NCI-H82 treated with DMSO at 0.1 percent for 48 hours (cell line): ENCODE measurements at regions not wholly inside any gene's neighbourhood (a gene's known extent, or its start where the extent isn't known, plus 50 kb on each side); places are given as distances from the start of the nearest gene placed in this dataset.

Experiments used
- DNase-seq: peaks from one replicate; lab custom pipeline; 2025; ENCODE audit not compliant: unreplicated experiment; lab: John Stamatoyannopoulos, UW

DNA sequence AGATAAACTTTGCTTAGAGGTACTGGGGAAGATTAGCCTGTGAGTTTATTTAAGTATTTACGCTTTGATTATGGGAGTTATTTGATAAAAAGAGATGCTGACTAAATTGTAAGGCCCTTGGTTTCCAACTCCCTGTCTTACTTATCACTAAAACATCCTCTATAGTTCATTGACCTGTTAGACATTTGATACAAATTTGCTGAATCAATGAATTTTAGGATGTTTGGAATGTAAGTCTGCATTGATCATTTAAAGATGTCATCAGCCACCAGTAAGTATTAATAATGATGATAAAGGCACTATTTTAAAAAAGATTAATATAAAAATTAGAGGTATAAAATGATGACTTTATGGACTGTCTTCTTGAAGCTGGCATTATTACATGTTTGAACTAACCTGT, 340.6 kb downstream of the SPRY1 start:
- DNase-seq: no peak

DNA sequence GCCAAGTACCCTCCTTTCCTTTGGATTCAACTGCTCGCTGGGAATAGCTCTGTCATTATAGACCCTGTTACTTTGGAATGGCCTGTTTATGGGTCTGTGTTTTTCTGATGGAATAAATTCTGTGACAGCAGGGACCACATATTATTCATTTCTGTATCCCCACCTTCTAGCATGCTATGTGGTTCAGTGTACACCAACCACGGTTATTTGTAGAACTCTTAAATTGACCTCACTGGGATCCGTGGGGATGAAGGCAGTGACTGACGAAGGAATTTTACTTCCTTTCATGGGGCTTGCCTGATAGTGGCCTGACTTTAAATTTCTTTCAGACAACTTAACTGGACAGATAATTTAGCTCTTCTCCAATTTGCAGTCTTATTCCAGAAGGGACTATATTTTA, 343.2 kb downstream of the SPRY1 start:
- DNase-seq: no peak

DNA sequence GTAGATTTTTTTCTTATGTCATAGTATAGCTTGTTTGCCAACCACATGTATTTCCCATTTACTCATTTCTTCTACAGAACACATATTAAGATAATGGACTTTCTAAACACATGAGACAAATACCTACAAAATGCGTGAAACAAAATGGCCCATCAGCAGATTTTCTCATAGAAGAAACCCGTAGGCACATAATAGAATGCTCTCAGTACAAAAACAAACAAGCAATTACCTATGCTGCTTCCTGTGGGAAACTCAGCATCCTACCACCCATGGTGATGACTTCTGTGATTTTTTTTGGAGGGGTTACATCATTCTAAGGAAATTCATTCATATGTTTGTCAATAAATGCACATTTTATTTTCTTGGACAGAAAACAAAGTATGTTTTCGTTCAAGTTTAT, 343.6 kb downstream of the SPRY1 start:
- DNase-seq: no peak

DNA sequence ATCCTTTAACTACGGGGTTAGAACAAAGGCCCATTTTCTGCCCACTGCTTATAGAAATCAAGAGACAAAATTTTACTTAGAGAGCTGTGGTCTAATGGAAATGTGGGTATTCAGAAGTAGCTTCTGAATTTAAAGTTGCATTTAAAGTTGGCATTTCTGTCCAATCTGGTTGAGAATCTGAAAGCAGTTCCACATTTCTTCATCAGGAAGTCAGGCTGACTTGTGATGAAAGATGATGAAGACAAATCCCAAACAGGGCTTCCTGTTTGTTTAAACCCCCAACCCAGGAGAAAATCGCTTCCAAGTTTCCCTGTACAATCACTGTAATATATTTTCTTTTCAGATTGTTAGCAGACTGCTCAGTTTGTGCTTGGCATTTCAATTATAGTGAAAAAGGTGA, 345.3 kb downstream of the SPRY1 start:
- DNase-seq: no peak

DNA sequence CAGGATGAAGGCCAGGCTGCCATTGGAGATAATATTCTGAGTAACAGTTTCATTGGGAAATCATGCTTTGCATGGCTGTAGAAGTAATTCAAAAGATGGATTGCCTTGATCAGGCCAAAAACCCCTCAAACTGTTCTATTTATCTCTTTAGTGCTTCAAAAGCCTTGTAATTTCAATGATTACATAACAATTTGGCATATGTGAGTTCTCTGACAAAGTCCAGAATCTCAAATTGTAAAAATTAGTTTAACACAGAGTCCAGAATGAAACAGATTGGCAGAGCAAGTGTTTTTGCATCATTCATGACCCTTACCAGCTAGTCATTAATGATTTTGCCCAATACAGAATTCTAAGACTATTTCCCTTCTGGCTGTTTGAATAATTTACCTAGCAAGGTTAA, 347.3 kb downstream of the SPRY1 start:
- no peak for DNase-seq

DNA sequence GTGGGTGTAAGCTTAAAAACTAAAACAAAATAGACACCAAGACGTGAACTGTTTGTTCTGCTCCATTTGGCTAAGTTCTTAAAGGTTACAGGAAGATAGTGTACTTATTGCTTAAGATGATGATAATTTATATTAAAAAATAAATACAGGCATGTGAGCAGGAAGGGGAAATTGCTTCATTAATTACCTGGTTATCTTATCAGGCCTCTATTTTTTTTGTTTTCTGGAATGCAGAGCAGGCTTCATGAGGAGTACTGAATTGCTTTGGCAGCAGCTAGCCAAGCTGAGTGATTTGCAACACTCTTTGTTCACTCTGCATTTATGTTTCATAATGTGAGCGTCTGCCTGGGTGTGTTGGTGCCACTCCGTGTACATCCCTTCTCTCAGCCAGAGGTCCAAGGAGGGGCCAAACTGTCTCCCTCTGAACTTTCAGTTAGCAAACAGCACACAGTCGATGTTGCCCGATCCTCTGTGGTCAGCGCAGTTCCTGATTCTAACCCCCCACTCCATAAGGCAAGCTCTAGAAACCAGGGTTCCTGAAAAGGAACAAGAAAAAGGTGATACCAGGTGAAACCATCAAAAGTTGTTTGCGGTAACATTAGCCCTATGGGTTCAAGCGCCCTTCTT, 348.2 kb downstream of the SPRY1 start:
- DNase-seq: no peak

DNA sequence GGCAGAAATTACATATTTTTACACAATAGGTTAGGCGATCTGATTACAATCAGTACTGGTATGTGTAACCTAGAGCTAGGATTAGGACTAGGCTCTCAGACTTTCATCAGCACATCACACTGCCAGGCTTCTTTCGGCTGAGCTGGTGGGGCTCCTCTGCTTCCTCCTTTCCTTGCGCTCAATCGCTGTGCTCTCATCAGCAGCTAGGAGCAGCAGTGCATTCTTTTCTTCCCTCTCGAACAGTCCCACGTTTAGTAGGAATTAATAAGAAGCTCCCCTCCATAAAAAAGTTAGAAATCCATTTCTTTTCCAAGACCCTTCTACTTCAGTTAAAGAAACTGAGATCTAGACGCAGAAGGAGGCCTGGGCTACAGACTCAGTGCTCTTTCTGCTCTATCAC, 350.4 kb downstream of the SPRY1 start:
- DNase-seq: no peak

DNA sequence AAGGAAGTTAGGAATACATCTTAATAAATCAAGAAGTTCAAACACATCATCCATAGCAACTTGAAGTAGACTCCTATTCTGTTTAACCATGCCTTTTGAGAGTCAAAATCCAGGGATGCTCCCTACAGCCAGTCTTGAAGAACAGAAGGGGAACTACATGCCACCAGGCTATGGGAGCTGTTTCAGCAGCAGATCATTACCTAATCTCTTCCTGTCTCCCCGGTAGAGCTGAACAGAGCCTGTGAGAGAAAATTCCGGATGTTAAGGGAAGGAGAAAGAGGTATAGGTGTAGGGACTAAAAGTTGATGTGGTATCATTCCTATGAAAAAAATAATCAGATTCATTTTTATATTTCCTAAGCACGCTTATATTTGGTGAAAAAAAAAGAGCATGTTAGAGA, 352.2 kb downstream of the SPRY1 start:
- no peak for DNase-seq

DNA sequence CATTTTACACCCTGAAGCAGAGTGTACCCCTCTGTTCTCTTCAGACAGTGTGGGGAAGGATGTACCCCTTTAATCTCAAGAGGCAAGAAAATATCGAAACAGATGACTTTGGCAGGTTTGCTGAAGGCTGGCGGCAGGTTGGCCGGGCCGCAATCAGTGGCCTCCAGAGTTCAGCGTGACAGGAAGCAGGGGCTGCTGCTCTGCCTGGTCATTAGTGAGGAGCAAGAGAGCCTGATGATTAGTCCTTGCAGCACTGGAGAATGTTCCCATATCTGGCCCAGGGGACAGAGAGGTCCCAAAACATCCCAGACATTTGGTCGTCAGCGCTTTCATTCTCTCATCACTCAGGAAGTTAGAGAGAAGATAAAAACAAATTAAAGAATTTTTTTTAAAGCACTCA, 352.8 kb downstream of the SPRY1 start:
- DNase-seq: no peak

DNA sequence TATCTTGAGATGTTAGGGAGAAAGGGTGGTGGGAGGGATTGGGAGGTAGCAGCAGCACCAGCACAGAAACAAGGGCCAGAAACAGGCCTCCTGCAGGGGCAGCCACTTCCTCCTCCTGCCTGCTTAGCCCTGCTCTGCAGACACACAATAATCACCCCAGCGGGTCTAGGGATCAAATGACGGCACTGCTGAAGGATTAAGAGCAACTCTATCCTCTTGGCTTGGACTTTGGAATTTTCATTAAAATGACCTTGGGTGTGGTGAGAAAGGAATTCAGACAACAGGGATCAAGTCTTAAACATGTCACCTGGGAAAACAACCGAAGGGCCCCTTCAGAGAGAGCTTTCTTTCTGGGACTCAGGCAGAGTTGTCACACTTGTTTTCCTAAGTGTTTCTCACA, 353.4 kb downstream of the SPRY1 start:
- DNase-seq: peak; percentile 29

DNA sequence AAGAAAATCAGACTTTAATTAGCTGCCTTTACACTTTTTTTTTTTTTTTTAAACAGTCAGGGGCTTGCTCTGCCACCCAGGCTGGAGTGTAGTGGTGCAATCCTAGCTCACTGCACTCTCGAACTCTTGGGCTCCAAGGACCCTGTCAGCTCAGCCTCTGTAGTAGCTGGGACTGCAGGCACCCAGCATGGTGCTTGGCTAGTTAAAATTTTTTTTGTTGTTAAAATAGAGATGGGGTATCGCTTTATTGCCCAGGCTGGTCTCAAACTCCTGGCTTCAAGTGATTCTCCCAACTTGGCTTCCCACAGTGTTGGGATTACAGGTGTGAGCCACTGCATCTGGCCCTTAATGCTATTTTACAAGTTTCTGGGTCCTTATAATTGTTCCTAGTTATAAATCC, 359.1 kb downstream of the SPRY1 start:
- DNase-seq: no peak

DNA sequence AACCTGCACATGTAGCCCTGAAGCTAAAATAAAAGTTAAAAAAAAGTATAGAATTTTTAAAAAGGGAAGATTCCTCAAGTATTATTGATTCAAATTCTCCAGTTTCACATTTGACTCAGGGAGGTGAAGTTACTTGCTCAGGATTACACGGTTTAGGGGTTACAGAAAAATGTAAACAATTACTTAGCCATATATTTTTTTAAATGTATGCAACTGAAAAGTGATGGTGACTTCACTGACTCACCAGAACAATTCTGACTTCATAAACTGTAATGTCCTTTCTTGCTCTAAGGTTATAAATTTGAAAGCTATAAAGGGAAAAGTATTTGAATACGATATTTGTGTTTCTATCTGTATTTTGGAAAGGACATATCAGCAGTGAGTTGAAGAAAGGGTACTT, 371.2 kb downstream of the SPRY1 start:
- DNase-seq: no peak

DNA sequence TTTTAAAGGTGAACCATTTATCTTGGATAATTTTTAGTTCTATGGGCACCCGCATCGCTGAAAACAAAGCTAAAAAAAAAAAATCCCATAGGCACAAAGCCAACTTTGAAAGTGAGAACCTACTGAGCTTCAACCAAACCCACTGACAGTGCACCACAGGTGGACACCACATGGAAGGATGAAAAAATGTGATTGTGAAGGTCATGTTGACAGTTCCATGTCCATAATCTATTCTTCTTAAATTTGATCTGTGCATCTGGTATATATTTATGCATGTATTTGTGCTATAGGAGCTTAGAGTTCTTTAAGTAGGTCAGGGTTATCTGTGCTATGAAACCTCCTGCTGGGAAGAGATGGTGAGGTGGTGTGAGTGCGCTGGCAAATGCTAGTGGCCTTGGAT, 374.3 kb downstream of the SPRY1 start:
- no peak for DNase-seq

DNA sequence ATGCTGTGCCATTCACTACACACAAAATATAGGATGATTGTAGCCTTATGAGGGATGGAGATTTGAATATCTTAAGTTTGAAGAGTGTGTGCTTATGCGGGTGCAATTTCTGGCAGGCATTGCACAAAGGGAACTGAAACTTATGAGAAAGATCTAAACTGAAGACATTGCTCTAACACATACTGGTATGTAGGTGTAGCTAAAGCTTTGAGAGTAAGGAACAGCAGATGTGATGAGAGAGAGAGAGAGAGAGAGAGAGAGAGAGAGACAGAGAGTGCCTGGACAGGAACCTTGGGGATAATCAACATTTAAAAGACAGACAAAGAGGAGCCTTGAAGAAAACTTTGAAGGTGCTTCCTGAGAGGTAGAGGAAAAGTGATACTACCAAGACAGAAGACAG, 379.7 kb downstream of the SPRY1 start:
- no peak for DNase-seq

DNA sequence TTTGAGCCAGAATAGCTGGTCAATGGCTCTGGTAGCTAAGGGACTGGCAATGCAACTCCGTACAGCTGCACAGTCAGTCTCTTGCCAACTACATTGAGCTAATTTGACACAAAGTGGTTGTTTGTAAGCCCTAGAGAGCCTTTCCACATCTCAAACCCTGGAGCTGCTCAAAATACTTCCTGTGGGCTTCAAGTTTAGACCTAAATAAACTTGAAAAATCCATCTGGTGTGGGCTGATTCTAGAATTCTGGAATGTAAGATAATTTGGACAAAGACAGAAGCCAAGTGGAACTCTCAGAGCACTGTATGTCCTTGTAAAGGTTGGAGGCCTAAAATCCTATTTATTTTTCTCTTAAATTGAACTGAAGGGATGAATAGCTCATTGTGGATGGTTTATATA, 380.8 kb downstream of the SPRY1 start:
- DNase-seq: no peak

DNA sequence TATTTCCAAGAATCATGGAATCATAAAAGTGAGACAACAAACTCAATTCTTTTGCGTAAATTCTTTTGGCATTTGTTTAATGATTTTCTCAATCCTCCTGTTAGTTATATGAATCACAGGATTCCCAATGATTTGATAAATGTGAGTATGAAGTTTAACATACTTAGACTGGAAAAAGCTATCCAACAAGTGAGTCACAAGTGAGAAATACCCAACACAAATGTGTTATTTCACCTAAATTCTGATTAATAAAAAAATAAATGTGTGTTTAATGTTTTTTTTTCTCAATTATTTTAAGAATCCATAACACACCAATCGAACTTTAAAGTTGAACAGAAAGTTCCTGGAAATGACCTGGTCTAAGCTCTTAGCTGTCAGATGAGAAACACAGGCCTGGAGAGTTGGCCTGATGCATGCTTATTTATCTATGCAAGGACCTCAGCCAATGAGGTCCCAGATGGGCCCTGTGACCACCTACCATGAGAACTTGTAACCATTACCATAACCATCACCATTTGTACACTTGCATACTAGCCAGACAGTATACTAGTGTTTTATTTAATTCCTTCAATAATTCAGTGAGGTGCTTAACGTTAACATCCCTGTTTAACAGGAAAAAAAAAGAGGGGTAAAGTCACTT, 386.7 kb downstream of the SPRY1 start:
- DNase-seq: no peak

DNA sequence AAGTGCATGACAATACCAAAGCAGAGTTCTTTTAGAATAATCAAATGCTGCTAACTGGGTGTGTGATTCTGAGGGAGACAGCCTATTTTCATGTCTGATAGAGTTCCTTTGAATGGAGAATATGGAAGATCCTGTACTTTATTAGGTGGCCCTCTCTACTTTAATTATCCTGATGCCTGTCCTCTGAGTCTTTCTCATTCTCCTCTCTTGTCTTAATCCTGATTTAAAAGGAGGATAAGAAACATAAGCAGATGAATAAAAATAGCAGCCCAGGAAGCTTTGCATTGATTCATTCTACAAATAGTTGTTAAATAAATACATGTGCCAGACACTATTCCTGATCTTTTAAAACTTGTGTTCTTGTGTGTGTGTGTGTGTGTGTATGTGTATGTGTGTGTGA, 387.3 kb downstream of the SPRY1 start:
- no peak for DNase-seq

DNA sequence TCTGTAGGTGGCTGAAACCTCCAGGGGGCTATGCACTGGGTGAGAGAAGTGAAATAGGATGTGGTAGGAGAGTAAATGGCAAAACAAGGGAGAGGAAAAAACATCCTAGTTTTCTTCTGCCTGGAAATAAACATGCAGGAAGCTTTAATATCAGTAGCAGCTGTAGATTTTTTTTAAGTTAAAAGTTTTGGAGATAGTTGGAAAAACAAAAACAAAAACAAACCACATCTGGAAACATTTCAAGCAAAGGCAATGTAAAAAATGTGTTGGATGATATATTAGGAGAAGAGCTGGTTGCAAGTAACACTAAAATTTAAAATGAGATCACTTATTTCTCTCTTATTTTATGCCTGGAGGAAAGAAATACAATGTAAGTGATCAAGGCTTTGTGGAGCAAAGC, 388.0 kb downstream of the SPRY1 start:
- DNase-seq: no peak

DNA sequence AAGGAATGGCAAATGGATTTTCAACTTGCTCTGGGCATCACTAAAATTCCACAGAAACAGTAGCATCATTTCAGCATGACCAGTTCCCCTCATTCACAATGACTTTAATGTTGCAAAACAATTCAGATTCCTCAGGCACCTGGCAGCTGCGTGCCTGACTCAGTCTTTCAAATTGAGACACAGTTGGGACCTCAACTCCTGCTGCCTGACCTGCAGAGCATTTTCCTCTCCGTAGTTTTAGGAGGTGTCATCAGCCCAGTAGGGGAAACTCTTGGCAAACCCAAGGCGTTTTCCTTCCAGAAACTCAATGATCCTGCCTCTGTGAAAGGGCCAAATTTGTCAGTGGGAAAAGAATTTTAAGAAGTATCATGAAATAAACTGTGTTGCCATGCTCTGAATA, 388.9 kb downstream of the SPRY1 start:
- no peak for DNase-seq

DNA sequence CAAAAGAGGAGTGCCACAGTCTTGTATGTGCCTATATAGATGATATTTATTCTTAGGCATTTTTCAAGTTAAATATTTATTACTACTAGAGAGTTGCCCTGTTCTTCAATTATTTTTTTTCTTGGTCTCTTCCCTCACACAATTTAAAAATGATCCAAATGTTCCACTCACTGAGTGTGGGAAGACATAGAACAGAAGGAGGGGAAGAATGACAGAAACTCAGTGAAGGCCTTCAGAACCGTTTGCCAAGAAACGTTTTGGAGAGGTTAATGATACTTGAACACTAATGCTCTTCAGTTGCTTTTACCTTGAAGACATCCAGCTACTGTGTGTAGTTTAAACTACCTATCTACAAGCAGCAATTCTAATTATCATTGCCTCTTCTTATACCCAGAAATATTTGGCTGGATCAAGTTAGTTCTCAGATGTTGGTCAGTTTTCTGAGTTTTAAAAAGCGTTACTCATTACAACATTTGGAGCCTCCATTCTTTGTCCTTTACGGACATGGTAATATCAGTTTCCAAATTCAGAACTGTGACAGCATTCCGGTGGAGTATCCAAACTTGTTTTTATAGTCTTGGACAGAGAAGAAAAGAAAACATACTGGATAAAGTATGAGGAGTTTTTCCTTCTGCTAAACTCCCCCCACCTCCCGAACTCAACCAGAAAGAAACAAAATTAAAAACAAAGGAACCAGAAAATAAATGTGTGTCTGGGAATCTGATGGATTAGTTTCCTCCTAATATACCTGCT, 389.7 kb downstream of the SPRY1 start:
- no peak for DNase-seq

DNA sequence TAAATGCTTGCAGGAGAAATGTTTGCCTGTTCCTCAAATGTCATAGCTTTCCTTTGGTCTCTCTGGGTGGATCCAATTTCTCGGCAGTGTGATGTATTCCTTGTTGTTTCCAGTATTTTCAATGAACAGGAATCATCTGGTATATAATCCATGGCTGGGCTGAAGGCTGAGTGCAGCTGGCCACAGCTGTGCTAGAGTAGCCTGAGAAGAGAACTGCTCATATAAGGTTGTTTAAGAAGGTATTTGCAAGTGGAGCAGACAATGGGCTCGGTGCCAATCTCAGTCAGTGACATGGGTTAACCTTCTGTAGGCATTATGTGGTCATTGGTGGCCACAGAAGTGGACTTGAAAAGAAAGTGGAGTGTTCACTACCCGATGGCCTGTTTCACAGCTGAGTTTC, 390.3 kb downstream of the SPRY1 start:
- no peak for DNase-seq

DNA sequence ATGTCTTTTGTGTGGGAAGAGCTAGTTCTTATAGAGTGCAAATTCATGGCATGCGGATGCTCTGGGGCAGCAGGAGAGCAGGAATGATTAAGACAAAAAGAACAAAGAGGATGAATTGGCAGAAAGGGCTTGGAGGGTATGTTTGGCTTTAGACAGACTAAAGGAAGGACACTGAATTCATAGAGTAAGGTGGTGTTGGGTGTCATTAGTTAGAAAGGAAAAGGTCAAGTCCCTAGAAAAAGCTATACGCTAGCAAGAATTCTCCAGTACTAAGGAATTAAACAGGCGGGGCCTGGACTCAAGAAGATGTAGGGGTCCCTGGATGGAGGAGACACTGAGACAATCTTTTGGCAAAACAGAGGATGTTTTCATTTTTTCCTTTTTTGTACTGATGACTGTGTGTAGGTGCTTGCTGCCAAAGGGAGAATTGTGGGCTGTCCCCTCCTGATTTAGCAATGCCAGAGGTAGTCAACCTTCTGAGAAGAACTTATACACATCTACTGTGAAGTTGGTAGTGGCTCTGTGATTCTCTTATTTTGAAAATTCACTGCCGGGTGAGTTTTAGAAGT, 391.0 kb downstream of the SPRY1 start:
- no peak for DNase-seq
